NB4 (cell line): ENCODE measurements at regions not wholly inside any gene's neighbourhood (a gene's known extent, or its start where the extent isn't known, plus 50 kb on each side); places are given as distances from the start of the nearest gene placed in this dataset.
"Not testable (repeated sequence)": the region's sequence is repeated elsewhere in the genome, so short reads cannot be mapped to it uniquely, and the experiment has no call there.

ENCODE experiments used
- CTCF ChIP-seq: IDR thresholded peaks from one replicate; pipeline ENCODE4 v1.5.1; 2012; ENCODE audit warnings: low read depth, low read length
- POLR2A ChIP-seq: IDR thresholded peaks from 2 replicates; pipeline ENCODE4 v1.6.1; 2011; ENCODE audit warnings: mild to moderate bottlenecking; ENCODE audit not compliant: insufficient read length; ENCODE audit errors: extremely low read depth

- not testable (repeated sequence) for TF ChIP-seq POLR2A, CTCF
These were observed 140.6 kb downstream of the SLC39A8 start for GRCh38 chr4:102204634-102205033.
